ENCODE measurements at regions not wholly inside any gene's neighbourhood (a gene's known extent, or its start where the extent isn't known, plus 50 kb on each side); places are given as distances from the start of the nearest gene placed in this dataset.

GRCh38 chrX:140928739-140929138, 73.7 kb upstream of the SPANXB1 start:
- Histone ChIP-seq H3K36me3 (ENCODE audit: control insufficient read depth, insufficient read depth, low read length) (no peaks in the 10 kb centered on the region), H3K9me3 (replicated peaks; ENCODE audit: control insufficient read depth, low read depth, low read length) (no peaks in the 10 kb centered on the region), H3K27me3 (ENCODE audit: control insufficient read depth, insufficient read depth, low read length) (peaks cover 8% of the 10 kb centered on the region), H3K27ac (ENCODE audit: low read length) (no peak overlapping the region), H3K4me1 (ENCODE audit: control insufficient read depth, insufficient read depth, low read length) (no peaks in the 10 kb centered on the region), H3K4me3 (ENCODE audit: low read length) (no peak overlapping the region)
- no peak for DNase-seq
- 83% methylated on average over 1 of the region's 3 CpGs for WGBS (ENCODE audit: insufficient coverage)

GRCh38 chrX:140933016-140933415, 69.4 kb upstream of the SPANXB1 start:
- Histone ChIP-seq H3K4me1 (ENCODE audit: control insufficient read depth, insufficient read depth, low read length) (no peaks in the 10 kb centered on the region), H3K27ac (ENCODE audit: low read length) (no peak overlapping the region), H3K27me3 (ENCODE audit: control insufficient read depth, insufficient read depth, low read length) (peaks cover 5% of the 10 kb centered on the region), H3K4me3 (ENCODE audit: low read length) (no peak overlapping the region), H3K36me3 (ENCODE audit: control insufficient read depth, insufficient read depth, low read length) (no peaks in the 10 kb centered on the region), H3K9me3 (replicated peaks; ENCODE audit: control insufficient read depth, low read depth, low read length) (no peaks in the 10 kb centered on the region)
- WGBS (ENCODE audit: insufficient coverage) = 58% methylated on average over 3 of the region's 3 CpGs
- DNase-seq = peak; percentile 1

GRCh38 chrX:140933874-140934655, 68.3 kb upstream of the SPANXB1 start:
- Histone ChIP-seq H3K27ac (ENCODE audit: low read length) (no peak overlapping the region), H3K4me3 (ENCODE audit: low read length) (no peak overlapping the region), H3K27me3 (ENCODE audit: control insufficient read depth, insufficient read depth, low read length) (peaks cover 5% of the 10 kb centered on the region), H3K4me1 (ENCODE audit: control insufficient read depth, insufficient read depth, low read length) (no peaks in the 10 kb centered on the region), H3K36me3 (ENCODE audit: control insufficient read depth, insufficient read depth, low read length) (no peaks in the 10 kb centered on the region), H3K9me3 (replicated peaks; ENCODE audit: control insufficient read depth, low read depth, low read length) (no peaks in the 10 kb centered on the region)
- DNase-seq = no peak
- 67% methylated on average over 1 of the region's 6 CpGs for WGBS (ENCODE audit: insufficient coverage)

DNA sequence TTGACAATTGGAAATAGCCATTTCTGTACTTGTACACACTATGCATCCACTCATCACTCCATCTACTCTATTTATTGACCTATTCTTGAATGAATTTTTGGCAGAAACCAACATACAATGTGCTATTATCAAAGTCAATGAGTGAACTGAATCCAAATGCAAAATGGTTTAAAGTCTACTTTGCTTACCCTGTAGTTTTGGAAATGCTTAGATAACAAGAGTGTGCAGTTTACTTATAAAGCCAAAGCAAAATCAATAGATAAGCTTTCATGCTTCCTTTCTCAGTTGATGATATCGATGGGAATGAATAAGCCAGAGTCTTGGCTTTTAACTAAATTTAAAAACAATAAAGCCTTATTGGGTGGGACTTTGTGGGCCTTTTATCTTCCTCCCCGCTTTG, 58.9 kb upstream of the SPANXB1 start:
- Histone ChIP-seq H3K27ac (ENCODE audit: low read length) (no peak overlapping the region), H3K36me3 (ENCODE audit: control insufficient read depth, insufficient read depth, low read length) (no peaks in the 10 kb centered on the region), H3K9me3 (replicated peaks; ENCODE audit: control insufficient read depth, low read depth, low read length) (no peaks in the 10 kb centered on the region), H3K27me3 (ENCODE audit: control insufficient read depth, insufficient read depth, low read length) (no peaks in the 10 kb centered on the region), H3K4me3 (ENCODE audit: low read length) (no peak overlapping the region), H3K4me1 (ENCODE audit: control insufficient read depth, insufficient read depth, low read length) (no peaks in the 10 kb centered on the region)
- DNase-seq = no peak
- WGBS (ENCODE audit: insufficient coverage) = no CpG with 5 or more reads among the region's 2 CpGs

GRCh38 chrX:140944710-140945109, 57.7 kb upstream of the SPANXB1 start:
- Histone ChIP-seq H3K4me1 (ENCODE audit: control insufficient read depth, insufficient read depth, low read length) (no peaks in the 10 kb centered on the region), H3K27me3 (ENCODE audit: control insufficient read depth, insufficient read depth, low read length) (no peaks in the 10 kb centered on the region), H3K4me3 (ENCODE audit: low read length) (no peak overlapping the region), H3K27ac (ENCODE audit: low read length) (no peak overlapping the region), H3K9me3 (replicated peaks; ENCODE audit: control insufficient read depth, low read depth, low read length) (no peaks in the 10 kb centered on the region), H3K36me3 (ENCODE audit: control insufficient read depth, insufficient read depth, low read length) (no peaks in the 10 kb centered on the region)
- no CpG with 5 or more reads among the region's 3 CpGs for WGBS (ENCODE audit: insufficient coverage)
- no peak for DNase-seq

GRCh38 chrX:140948827-140949226, 53.6 kb upstream of the SPANXB1 start:
- DNase-seq = no peak
- no peak overlapping the region for H3K27ac ChIP-seq (ENCODE audit: low read length)
- no peaks in the 10 kb centered on the region for H3K27me3 ChIP-seq (ENCODE audit: control insufficient read depth, insufficient read depth, low read length)
- no peaks in the 10 kb centered on the region for H3K9me3 ChIP-seq (replicated peaks; ENCODE audit: control insufficient read depth, low read depth, low read length)
- no peaks in the 10 kb centered on the region for H3K4me1 ChIP-seq (ENCODE audit: control insufficient read depth, insufficient read depth, low read length)
- H3K4me3 ChIP-seq (ENCODE audit: low read length) = no peak overlapping the region
- no peaks in the 10 kb centered on the region for H3K36me3 ChIP-seq (ENCODE audit: control insufficient read depth, insufficient read depth, low read length)
- WGBS (ENCODE audit: insufficient coverage) = no CpG with 5 or more reads among the region's 5 CpGs

DNA sequence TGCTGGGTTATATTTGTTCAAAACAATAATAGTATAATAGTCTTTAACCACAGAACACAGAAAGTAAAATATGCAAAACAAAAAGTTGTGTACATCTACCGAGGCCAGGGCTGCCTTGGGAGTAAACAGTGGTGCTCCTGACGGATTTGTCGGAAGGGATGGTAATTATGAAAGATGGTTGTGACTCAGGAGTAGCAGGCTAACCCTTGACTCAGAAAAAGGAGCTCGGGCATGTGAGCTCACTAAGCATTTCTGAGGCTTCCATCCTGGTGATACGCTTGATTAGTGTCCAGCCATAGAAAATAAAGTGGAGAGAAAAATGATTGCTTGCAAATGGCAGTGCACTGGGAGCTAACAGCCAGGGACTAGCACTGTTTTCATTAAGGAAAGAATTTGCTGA, 53.2 kb upstream of the SPANXB1 start:
- no peak for DNase-seq
- no peaks in the 10 kb centered on the region for H3K36me3 ChIP-seq (ENCODE audit: control insufficient read depth, insufficient read depth, low read length)
- no peaks in the 10 kb centered on the region for H3K4me1 ChIP-seq (ENCODE audit: control insufficient read depth, insufficient read depth, low read length)
- WGBS (ENCODE audit: insufficient coverage) = 83% methylated on average over 4 of the region's 5 CpGs
- no peaks in the 10 kb centered on the region for H3K9me3 ChIP-seq (replicated peaks; ENCODE audit: control insufficient read depth, low read depth, low read length)
- no peaks in the 10 kb centered on the region for H3K27me3 ChIP-seq (ENCODE audit: control insufficient read depth, insufficient read depth, low read length)
- no peak overlapping the region for H3K4me3 ChIP-seq (ENCODE audit: low read length)
- H3K27ac ChIP-seq (ENCODE audit: low read length) = no peak overlapping the region
